Effector memory CD8-positive, alpha-beta T cell (primary cell): ENCODE measurements at regions not wholly inside any gene's neighbourhood (a gene's known extent, or its start where the extent isn't known, plus 50 kb on each side); places are given as distances from the start of the nearest gene placed in this dataset.

Source experiments
- ATAC-seq: fragments of 150-1000 bp; cut with Tn5 transposase; replicated peaks from 2 replicates; pipeline ENCODE4 v1.10.0; 2021; ENCODE audit warnings: mild to moderate bottlenecking, moderate library complexity
- DNase-seq, 3 experiments: peaks; one replicate each; pipeline ENCODE4 v3.0.0; 2021
- H3K27ac Mint-ChIP-seq, 2 donors: one replicate each; pipeline ENCODE4 v1.8.0; 2022; ENCODE audit warnings: mild to moderate bottlenecking in 2 of 2, mixed read lengths in 2 of 2, moderate library complexity in 2 of 2
- H3K27me3 Mint-ChIP-seq, 2 donors: one replicate each; pipeline ENCODE4 v1.8.0; 2022; ENCODE audit warnings: mixed read lengths in 2 of 2
- H3K36me3 Mint-ChIP-seq: one replicate; pipeline ENCODE4 v1.8.0; 2022; ENCODE audit warnings: mild to moderate bottlenecking, moderate library complexity, mixed read lengths; ENCODE audit not compliant: insufficient read depth
- H3K4me1 Mint-ChIP-seq, 2 donors: one replicate each; pipeline ENCODE4 v1.8.0; 2022; ENCODE audit warnings: low read depth in 2 of 2, mixed read lengths in 2 of 2
- H3K4me3 Mint-ChIP-seq, 2 donors: one replicate each; pipeline ENCODE4 v1.8.0; 2022; ENCODE audit warnings: mild to moderate bottlenecking in 2 of 2, mixed read lengths in 2 of 2, moderate library complexity in 2 of 2
- H3K9me3 Mint-ChIP-seq, 2 donors: one replicate each; pipeline ENCODE4 v1.8.0; 2022; ENCODE audit warnings: mixed read lengths in 2 of 2

DNA sequence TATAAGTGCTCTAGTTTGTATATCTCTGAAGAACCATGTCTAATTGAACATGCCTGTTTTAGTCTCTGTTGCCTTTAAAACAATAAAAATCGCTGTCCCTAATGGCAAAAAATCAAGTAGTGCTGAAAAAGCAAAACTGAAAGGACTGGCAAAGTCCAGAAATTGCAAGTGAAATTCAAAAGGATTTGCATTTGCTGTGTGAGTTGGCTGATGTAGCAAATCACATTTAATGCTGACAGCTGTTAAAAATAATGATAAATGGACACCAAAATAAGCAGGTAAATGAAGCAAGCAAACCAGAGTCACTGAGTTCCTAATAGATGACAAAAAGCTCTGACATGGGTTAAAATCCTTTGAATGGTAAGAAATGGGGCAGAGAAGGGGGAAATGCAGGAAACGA is 874.1 kb downstream of the GRM8 start:
- Mint-ChIP-seq H3K4me3 (no peak overlapping the region), H3K36me3 (no peaks in the 10 kb centered on the region), H3K9me3 (peaks cover 0 to 4% of the 10 kb centered on the region in 2 donors)

DNA sequence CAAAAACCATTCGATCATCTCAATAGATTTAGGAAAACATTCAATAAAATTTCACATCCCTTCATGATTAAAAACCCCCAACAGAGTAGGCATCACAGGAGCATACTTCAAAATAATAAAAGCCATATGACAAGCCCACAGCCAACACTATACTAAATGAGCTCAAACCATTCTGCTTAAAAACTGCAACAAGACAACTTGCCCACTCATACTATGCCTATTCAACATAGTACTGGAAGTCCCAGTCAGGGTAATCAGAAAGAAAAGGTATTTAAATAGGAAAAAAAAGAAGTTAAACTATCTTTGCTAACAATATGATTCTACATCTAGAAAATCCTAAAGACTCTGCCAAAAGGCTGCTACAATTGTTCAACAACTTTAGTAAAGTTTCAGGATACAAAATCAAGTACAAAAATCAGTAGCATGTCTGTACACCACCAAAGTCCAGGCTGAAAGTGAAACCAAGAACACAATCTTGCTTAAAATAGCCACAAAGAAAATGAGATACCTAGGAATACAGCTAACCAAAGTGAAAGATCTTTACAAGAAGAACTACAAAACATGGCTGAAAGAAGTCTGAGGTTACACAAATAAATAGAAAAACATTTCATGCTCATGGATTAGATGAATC is 882.6 kb downstream of the GRM8 start:
- Mint-ChIP-seq H3K4me3 (no peak overlapping the region), H3K27me3 (no peaks in the 10 kb centered on the region), H3K9me3 (peaks cover 0 to 8% of the 10 kb centered on the region in 2 donors), H3K27ac (no peak overlapping the region), H3K4me1 (no peaks in the 10 kb centered on the region), H3K36me3 (no peaks in the 10 kb centered on the region)
- no peak for DNase-seq
- no peak for ATAC-seq

More for the DNA sequence above, 874.1 kb downstream of the GRM8 start:
- DNase-seq = no peak
- H3K27ac Mint-ChIP-seq = no peak overlapping the region
- no peaks in the 10 kb centered on the region for H3K27me3 Mint-ChIP-seq
- no peaks in the 10 kb centered on the region for H3K4me1 Mint-ChIP-seq
- no peak for ATAC-seq

DNA sequence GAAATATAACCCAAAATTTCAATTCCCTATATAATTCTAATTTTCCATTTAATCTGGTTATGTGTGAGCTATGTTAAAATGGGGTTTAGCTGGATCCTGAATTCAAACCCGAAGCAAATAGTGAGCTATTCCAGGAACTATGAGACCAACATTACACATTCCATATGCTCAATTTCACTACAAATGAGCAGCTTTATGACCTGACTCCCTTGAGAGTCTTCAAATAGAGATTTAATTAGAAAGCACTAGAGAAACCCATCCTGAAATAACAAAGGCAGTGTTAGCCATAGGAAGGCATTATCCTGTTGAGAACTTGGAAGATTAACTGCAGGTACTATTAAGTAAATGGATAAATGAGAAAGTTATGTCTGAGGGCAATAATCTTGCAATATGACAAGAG is 890.0 kb downstream of the GRM8 start:
- H3K9me3 Mint-ChIP-seq = peaks cover 0 to 8% of the 10 kb centered on the region in 2 donors

DNA sequence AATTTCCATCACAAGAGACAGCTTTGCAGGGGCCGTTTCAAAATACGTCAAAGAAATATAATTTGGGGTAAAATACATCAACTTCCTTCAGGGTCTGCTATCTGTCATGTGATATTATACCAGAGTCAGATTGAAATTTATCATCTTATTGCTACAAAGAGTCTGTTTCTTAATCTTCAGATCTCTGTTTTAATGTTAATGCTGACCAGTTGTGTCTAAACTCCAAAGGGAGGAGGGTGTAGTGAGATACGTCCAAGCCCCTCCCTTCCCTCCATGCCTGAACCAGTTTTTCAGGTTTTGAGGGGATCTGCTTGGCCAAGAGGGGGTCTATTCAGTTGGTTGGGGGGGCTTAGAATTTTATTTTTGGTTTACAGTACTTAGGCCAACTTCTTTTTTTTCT is 891.6 kb downstream of the GRM8 start:
- Mint-ChIP-seq H3K27me3 (no peaks in the 10 kb centered on the region), H3K36me3 (no peaks in the 10 kb centered on the region), H3K4me1 (no peaks in the 10 kb centered on the region), H3K27ac (no peak overlapping the region), H3K9me3 (peaks cover 3 to 8% of the 10 kb centered on the region in 2 donors), H3K4me3 (no peak overlapping the region)
- ATAC-seq (no peak), DNase-seq (no peak)

More for the DNA sequence above, 890.0 kb downstream of the GRM8 start:
- Mint-ChIP-seq H3K27me3 (no peaks in the 10 kb centered on the region), H3K36me3 (no peaks in the 10 kb centered on the region), H3K27ac (no peak overlapping the region), H3K4me1 (no peaks in the 10 kb centered on the region), H3K4me3 (no peak overlapping the region)
- no peak for DNase-seq
- ATAC-seq = no peak

DNA sequence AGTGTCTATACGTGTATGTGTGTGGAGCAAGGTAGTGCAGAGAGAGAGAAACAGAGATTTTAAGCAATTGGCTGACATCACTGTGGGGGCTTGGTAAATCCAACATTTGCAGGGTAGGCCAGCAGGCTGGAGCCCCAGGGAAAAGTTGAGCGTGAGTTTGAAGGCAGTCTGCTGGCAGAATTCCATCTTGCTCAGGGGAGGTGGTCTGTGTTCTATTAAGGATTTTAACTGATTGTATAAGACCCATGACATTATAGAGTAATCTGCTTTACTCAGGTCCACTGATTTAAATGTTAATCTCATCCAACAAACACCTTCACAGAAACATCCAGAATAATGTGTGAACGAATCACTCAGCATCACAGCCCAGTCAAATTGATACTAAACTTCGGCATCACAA is 912.9 kb downstream of the GRM8 start:
- no peaks in the 10 kb centered on the region for H3K4me1 Mint-ChIP-seq
- ATAC-seq = no peak
- no peak overlapping the region for H3K4me3 Mint-ChIP-seq
- H3K27ac Mint-ChIP-seq = no peak overlapping the region
- no peak for DNase-seq
- no peaks in the 10 kb centered on the region for H3K36me3 Mint-ChIP-seq
- H3K27me3 Mint-ChIP-seq = no peaks in the 10 kb centered on the region
- H3K9me3 Mint-ChIP-seq = peaks cover 7 to 14% of the 10 kb centered on the region in 2 donors

DNA sequence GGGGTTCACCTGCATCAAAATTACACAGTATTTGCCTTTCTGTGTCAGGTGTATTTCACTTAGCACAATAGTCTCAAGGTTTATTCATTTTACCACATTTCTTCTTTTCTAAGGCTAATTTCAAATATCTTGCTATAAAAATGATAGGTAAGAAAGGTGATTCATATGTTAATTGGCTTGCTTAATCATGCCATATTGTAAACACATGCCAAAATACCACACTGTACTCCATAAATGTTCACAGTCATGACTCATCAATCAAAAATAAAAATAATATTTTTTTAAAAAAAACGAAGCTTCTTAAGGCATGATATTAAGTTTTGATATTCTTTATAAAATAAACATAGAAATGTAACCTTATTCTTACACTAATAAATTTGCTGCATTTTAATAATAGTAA is 947.1 kb downstream of the GRM8 start:
- no peak overlapping the region for H3K27ac Mint-ChIP-seq
- no peaks in the 10 kb centered on the region for H3K36me3 Mint-ChIP-seq
- no peaks in the 10 kb centered on the region for H3K4me1 Mint-ChIP-seq
- H3K4me3 Mint-ChIP-seq = no peak overlapping the region
- H3K27me3 Mint-ChIP-seq = no peaks in the 10 kb centered on the region
- H3K9me3 Mint-ChIP-seq = peaks cover 0 to 7% of the 10 kb centered on the region in 2 donors
- no peak for ATAC-seq
- DNase-seq = no peak

DNA sequence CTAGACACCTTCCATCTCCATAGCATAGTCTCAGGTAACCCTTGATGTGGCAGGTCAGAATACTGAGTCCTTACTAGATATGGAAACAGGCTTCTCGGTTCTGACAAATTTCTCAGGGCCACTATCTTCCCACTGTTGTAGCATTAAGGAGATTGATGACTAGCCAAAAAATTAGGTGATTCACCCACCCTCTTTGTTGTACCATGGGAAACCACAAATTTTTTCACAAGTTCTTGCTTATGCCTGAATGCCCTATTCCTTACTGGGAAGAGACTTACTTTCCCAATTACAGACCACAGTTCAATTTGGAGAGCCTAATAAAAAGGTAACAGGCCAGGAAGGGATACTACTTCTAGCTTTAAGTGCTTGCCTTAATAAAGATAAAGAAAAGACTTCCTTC is 948.8 kb downstream of the GRM8 start:
- no peaks in the 10 kb centered on the region for H3K27me3 Mint-ChIP-seq
- H3K4me1 Mint-ChIP-seq = no peaks in the 10 kb centered on the region
- H3K27ac Mint-ChIP-seq = no peak overlapping the region
- ATAC-seq (no peak), DNase-seq (no peak)
- peaks cover 2 to 7% of the 10 kb centered on the region in 2 donors for H3K9me3 Mint-ChIP-seq
- H3K36me3 Mint-ChIP-seq = no peaks in the 10 kb centered on the region
- no peak overlapping the region for H3K4me3 Mint-ChIP-seq

DNA sequence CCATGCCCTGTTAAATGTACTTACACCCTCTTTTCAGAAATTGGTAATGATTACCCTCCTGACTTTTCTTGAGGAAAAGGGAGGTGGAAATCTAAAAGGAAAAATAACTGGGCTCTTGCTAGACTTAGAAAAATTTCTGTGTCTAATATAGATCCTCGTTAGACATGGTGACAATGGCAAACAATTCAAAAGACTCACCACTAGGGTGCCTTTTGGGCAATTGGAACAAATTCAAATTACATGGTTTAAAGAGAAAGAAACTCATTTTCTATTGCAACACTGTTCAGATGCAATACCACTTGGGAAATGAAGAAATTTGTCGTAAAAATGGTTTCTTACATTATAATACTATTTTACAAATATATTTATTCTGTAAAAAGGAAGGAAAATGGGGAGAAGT is 950.1 kb downstream of the GRM8 start:
- no peaks in the 10 kb centered on the region for H3K4me1 Mint-ChIP-seq
- H3K4me3 Mint-ChIP-seq = no peak overlapping the region
- H3K27me3 Mint-ChIP-seq = no peaks in the 10 kb centered on the region
- ATAC-seq (no peak), DNase-seq (no peak)
- no peak overlapping the region for H3K27ac Mint-ChIP-seq
- peaks cover 2 to 13% of the 10 kb centered on the region in 2 donors for H3K9me3 Mint-ChIP-seq
- H3K36me3 Mint-ChIP-seq = no peaks in the 10 kb centered on the region

DNA sequence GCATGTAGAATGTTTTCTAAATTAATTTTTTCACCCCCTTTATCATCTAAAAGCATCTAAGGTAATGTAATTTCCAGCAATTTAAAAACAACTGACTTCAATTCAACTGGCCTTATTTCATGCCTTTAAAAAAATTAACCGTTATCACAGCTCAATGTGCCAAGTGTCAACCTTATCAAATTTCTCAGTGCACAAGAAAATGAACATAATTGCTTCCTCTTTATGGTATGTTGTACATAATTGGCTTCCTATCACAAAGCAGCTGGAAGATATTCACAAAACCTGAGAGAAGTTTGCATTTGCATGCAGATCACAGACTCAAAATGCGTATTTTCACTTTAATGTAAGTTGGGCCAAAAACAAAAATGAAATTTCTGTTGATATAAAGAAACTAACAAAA is 966.4 kb downstream of the GRM8 start:
- H3K36me3 Mint-ChIP-seq = no peaks in the 10 kb centered on the region
- H3K4me1 Mint-ChIP-seq = no peaks in the 10 kb centered on the region
- peaks cover 6 to 13% of the 10 kb centered on the region in 2 donors for H3K9me3 Mint-ChIP-seq
- no peaks in the 10 kb centered on the region for H3K27me3 Mint-ChIP-seq
- H3K4me3 Mint-ChIP-seq = no peak overlapping the region
- no peak overlapping the region for H3K27ac Mint-ChIP-seq
- DNase-seq (no peak), ATAC-seq (no peak)

DNA sequence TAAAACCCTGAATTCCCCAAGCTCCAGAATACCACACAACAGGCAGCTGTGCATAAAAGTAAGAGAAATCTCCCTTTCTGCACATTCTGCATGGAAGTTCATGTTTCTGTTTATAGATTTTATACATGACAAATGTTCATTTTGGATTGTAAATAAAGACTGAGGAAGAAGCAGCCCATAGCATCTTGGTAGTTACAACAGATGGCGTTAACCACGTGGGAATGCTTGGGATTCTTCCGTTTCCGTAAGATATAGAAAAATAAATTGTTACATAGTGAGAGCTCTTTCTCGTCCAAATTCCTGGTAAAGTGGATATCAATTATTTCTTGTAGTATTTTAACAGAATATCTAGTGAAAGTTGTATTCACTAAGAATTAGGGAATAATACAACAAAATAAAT is 1016.5 kb downstream of the GRM8 start:
- Mint-ChIP-seq H3K36me3 (no peaks in the 10 kb centered on the region), H3K4me3 (no peak overlapping the region), H3K27ac (no peak overlapping the region), H3K4me1 (no peaks in the 10 kb centered on the region), H3K27me3 (no peaks in the 10 kb centered on the region), H3K9me3 (peaks cover 4 to 11% of the 10 kb centered on the region in 2 donors)
- DNase-seq (no peak), ATAC-seq (no peak)

DNA sequence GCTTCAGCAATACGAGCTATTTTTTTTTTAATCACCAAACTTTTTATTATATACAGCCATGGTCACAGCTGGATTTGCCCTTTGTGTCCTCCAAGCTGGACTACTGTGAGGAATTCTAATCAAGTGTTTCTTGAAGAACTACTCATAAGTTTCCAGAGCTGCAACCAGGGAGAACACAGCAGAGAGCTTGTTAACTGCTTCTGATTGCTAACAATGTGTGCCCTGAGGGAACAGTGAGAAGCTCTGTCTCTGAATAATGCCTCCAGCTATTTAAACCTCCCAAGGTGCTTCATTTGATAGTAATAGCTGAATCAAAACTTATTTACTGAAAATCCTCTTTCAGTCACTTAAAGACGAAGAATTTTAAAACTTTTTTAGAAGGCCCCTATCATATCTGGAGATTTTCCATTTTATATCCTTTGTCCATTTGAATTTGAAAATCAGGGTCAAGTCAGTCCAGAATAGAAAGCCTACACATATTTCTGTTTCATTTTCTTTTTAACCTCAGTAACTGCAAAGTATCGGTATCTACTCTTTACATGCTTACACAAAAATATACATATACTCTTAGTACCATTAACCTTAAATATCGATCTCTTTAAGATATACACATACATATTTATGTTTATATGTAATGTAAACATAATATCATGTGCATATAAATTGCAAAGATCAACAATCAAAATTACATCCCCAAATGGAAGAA is 1024.2 kb downstream of the GRM8 start:
- H3K4me1 Mint-ChIP-seq = no peaks in the 10 kb centered on the region
- H3K27ac Mint-ChIP-seq = no peak overlapping the region
- H3K36me3 Mint-ChIP-seq = no peaks in the 10 kb centered on the region
- ATAC-seq = no peak
- H3K27me3 Mint-ChIP-seq = no peaks in the 10 kb centered on the region
- no peak overlapping the region for H3K4me3 Mint-ChIP-seq
- no peak for DNase-seq
- peaks cover 0 to 3% of the 10 kb centered on the region in 2 donors for H3K9me3 Mint-ChIP-seq

DNA sequence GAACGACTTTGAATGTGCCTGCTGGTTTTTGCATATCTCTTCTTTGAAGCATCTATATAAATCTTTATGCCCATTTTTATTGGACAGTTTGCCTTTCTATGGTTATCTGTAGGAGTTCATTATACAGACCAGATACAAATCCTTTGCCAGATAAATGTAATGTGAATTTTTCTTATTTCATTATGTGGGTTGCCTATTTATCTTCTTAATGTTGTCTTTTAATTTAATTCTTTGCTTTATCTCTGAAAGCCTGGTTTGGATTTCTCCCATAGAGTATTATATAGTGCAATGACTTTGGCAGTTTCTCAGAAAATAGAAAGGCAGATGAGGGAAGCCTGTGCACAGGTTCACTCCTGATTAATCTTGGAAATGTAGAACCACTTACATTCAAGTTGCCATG is 1025.1 kb downstream of the GRM8 start:
- DNase-seq (no peak), ATAC-seq (no peak)
- no peak overlapping the region for H3K4me3 Mint-ChIP-seq
- peaks cover 0 to 1% of the 10 kb centered on the region in 2 donors for H3K9me3 Mint-ChIP-seq
- no peak overlapping the region for H3K27ac Mint-ChIP-seq
- H3K27me3 Mint-ChIP-seq = no peaks in the 10 kb centered on the region
- H3K4me1 Mint-ChIP-seq = no peaks in the 10 kb centered on the region
- H3K36me3 Mint-ChIP-seq = no peaks in the 10 kb centered on the region

DNA sequence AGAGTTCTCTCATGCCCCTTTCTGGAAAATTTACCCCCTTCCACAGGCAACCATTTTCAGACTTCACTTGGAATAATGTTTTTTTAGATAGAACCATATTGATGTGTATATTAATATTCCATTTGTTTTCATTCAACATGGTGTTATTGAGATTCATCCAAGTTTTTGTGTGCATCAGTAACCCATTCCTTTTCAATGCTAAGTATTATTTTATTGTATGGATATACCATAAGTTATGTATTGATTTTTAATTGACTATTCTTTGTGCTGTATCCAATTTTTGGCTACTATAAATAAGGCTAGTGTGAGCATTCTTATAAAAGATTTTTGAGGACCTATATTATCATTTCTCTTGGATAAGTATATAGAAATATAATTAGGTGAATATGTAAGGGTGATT is 1025.7 kb downstream of the GRM8 start:
- Mint-ChIP-seq H3K9me3 (peaks cover 0 to 1% of the 10 kb centered on the region in 2 donors), H3K27me3 (no peaks in the 10 kb centered on the region), H3K36me3 (no peaks in the 10 kb centered on the region), H3K27ac (no peak overlapping the region), H3K4me3 (no peak overlapping the region), H3K4me1 (no peaks in the 10 kb centered on the region)
- no peak for ATAC-seq
- no peak for DNase-seq

DNA sequence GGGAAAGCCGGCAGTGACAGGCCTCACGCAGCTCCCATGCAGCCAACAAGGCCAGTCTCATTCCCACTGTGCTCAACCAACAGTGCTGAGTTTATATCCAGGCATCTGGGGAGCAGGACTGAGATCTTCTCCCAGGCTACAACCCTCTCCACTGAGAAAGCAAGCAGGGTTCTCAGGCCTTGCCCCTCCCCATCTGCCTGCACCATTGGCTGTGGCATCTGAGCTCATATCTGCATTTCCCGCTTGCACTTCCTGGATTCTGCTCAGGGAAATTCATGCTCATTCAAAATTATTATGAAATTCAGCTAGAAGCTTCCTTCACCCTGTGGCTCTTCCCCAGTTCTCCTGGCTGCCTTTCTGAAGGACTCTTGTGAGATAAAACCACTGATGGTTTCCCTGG is 1029.0 kb downstream of the GRM8 start:
- H3K36me3 Mint-ChIP-seq = no peaks in the 10 kb centered on the region
- ATAC-seq = no peak

More for the DNA sequence above, 1029.0 kb downstream of the GRM8 start:
- Mint-ChIP-seq H3K27ac (no peak overlapping the region), H3K4me3 (no peak overlapping the region), H3K4me1 (no peaks in the 10 kb centered on the region), H3K27me3 (no peaks in the 10 kb centered on the region), H3K9me3 (peaks cover 6 to 17% of the 10 kb centered on the region in 2 donors)
- DNase-seq = no peak
